GM23338 (cell line): ENCODE measurements at regions not wholly inside any gene's neighbourhood (a gene's known extent, or its start where the extent isn't known, plus 50 kb on each side); places are given as distances from the start of the nearest gene placed in this dataset.

Source experiments
- EZH2 ChIP-seq: fragments of 200-600 bp; sonication (generic); IDR thresholded peaks from one replicate; pipeline ENCODE4 v1.8.0; 2017; ENCODE audit warnings: antibody characterized with exemption, mild to moderate bottlenecking, low read depth; ENCODE audit not compliant: unreplicated experiment
- JUNB ChIP-seq: IDR thresholded peaks from one replicate; pipeline ENCODE4 v1.6.1; 2016; ENCODE audit warnings: antibody characterized with exemption; ENCODE audit not compliant: unreplicated experiment
- POLR2AphosphoS5 ChIP-seq: IDR thresholded peaks from 2 replicates; pipeline ENCODE4 v1.6.1; 2016; ENCODE audit warnings: antibody characterized with exemption, low read depth
- TF ChIP-seq, protein P1 (sequence below): IDR thresholded peaks from one replicate; pipeline ENCODE4 v1.6.1; 2018; ENCODE audit warnings: antibody characterized with exemption; ENCODE audit not compliant: unreplicated experiment
- TF ChIP-seq, protein P2 (sequence below), 2 experiments: fragments of 200-600 bp in 1 of 2; sonication (generic) in 1 of 2; conservative IDR thresholded peaks; 2 replicates each; pipeline versions ENCODE4 v1.5.1 to v1.6.1; 2016 to 2017; ENCODE audit warnings: antibody characterized with exemption in 2 of 2, low read depth in 2 of 2, mild to moderate bottlenecking in 2 of 2, moderate library complexity in 1 of 2

DNA sequence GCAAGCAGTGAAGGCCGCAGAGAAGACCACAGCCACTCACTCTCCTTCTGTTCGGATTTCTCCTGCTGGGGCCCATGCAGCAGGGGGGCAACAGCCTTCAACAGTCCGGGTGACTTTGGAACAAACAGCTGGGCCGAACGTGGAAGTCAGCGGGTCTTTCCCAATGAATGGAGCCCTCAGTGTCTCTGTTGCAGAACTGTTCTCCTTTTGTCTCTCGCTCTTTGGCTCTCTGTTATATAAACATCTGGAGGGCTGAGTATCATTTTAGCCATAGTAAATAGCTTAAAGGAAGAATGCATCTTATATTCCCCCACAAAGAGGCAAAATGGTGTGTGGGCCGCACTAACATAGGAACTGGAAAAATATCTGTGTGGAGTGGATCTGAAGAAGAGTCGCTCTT lies 136.7 kb upstream of the RALGAPA2 start:
- no peak for TF ChIP-seq JUNB
- TF ChIP-seq, protein P1, sequence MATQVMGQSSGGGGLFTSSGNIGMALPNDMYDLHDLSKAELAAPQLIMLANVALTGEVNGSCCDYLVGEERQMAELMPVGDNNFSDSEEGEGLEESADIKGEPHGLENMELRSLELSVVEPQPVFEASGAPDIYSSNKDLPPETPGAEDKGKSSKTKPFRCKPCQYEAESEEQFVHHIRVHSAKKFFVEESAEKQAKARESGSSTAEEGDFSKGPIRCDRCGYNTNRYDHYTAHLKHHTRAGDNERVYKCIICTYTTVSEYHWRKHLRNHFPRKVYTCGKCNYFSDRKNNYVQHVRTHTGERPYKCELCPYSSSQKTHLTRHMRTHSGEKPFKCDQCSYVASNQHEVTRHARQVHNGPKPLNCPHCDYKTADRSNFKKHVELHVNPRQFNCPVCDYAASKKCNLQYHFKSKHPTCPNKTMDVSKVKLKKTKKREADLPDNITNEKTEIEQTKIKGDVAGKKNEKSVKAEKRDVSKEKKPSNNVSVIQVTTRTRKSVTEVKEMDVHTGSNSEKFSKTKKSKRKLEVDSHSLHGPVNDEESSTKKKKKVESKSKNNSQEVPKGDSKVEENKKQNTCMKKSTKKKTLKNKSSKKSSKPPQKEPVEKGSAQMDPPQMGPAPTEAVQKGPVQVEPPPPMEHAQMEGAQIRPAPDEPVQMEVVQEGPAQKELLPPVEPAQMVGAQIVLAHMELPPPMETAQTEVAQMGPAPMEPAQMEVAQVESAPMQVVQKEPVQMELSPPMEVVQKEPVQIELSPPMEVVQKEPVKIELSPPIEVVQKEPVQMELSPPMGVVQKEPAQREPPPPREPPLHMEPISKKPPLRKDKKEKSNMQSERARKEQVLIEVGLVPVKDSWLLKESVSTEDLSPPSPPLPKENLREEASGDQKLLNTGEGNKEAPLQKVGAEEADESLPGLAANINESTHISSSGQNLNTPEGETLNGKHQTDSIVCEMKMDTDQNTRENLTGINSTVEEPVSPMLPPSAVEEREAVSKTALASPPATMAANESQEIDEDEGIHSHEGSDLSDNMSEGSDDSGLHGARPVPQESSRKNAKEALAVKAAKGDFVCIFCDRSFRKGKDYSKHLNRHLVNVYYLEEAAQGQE, result no peak
- TF ChIP-seq EZH2, result no peak
- TF ChIP-seq, protein P2, sequence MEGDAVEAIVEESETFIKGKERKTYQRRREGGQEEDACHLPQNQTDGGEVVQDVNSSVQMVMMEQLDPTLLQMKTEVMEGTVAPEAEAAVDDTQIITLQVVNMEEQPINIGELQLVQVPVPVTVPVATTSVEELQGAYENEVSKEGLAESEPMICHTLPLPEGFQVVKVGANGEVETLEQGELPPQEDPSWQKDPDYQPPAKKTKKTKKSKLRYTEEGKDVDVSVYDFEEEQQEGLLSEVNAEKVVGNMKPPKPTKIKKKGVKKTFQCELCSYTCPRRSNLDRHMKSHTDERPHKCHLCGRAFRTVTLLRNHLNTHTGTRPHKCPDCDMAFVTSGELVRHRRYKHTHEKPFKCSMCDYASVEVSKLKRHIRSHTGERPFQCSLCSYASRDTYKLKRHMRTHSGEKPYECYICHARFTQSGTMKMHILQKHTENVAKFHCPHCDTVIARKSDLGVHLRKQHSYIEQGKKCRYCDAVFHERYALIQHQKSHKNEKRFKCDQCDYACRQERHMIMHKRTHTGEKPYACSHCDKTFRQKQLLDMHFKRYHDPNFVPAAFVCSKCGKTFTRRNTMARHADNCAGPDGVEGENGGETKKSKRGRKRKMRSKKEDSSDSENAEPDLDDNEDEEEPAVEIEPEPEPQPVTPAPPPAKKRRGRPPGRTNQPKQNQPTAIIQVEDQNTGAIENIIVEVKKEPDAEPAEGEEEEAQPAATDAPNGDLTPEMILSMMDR (conservative IDR thresholded peaks at IDR 0.05; ENCODE audit: low read depth in 2 of 2), result no peak
- TF ChIP-seq POLR2AphosphoS5, result no peak
